K562 (cell line): ENCODE measurements at regions not wholly inside any gene's neighbourhood (a gene's known extent, or its start where the extent isn't known, plus 50 kb on each side); places are given as distances from the start of the nearest gene placed in this dataset.

ENCODE experiments used
- ATAC-seq: fragments of 200-7000 bp; cut with Tn5 transposase; 3 replicates; pipeline ENCODE4 v1.9.1; 2020; ENCODE audit warnings: moderate library complexity
- BruUV-seq: library from RNA; stranded (reverse); fragments of 400-500 nt; replicated peaks from 2 replicates; lab custom pipeline; 2021; lab: Mats Ljungman, UMichigan
- CTCF ChIA-PET: fragments of 300-600 bp; formaldehyde crosslinking; extraction: SDS; loops from one replicate; lab custom pipeline; 2021; ENCODE audit warnings: low intra/inter-chr PET ratio; lab: Yijun Ruan, JAX
- POLR2A ChIA-PET: fragments of 300-600, 350-650 bp; sonication (Branson Sonifier 250); formaldehyde crosslinking; extraction: SDS; loops from one replicate; lab custom pipeline; 2021; ENCODE audit warnings: antibody characterized with exemption, inconsistent platforms; lab: Yijun Ruan, JAX
- DNase-seq, 4 experiments: peaks; one replicate each; pipeline versions ENCODE4 v3.0.0 to v3.0.0-alpha.2; 2011 to 2018; ENCODE audit warnings: low spot score in 3 of 4, mixed read lengths in 3 of 4; ENCODE audit errors: extremely low read depth in 1 of 4
- FAIRE-seq: peaks from 2 replicates; lab custom pipeline; 2011; peaks lifted over from hg19 to GRCh38; lab: Jason Lieb, UNC
- H2AFZ ChIP-seq: 2 replicates; pipeline ENCODE4 v1.6.0; 2011; ENCODE audit warnings: low read depth, low read length, control low read depth, inconsistent platforms
- H3K27ac ChIP-seq: fragments of 200-600 bp; 3 replicates; pipeline ENCODE4 v1.8.0; 2011; ENCODE audit warnings: low read depth, mild to moderate bottlenecking, control low read depth, inconsistent platforms, low read length, moderate library complexity, mixed read lengths; ENCODE audit errors: extremely low read depth
- H3K27me3 ChIP-seq, 2 experiments: fragments of 300-600 bp in 1 of 2; 2 replicates in 1 of 2; 3 replicates in 1 of 2; pipeline versions ENCODE4 v1.6.0 to v1.8.0; 2011; ENCODE audit warnings: inconsistent platforms in 2 of 2, low read length in 2 of 2, mild to moderate bottlenecking in 1 of 2, mixed read lengths in 1 of 2, moderate library complexity in 1 of 2; ENCODE audit not compliant: control insufficient read depth in 2 of 2, insufficient read depth in 2 of 2
- H3K36me3 ChIP-seq: fragments of 300-600 bp; 3 replicates; pipeline ENCODE4 v1.8.0; 2011; ENCODE audit warnings: mild to moderate bottlenecking, low read length, inconsistent platforms; ENCODE audit not compliant: control insufficient read depth, insufficient read depth
- H3K4me1 ChIP-seq, 2 experiments: fragments of 200-600 bp in 1 of 2; replicated peaks in 1 of 2; 2 replicates in 1 of 2; 3 replicates in 1 of 2; pipeline versions ENCODE4 v1.5.1 to v1.8.0; 2011; ENCODE audit warnings: inconsistent platforms in 2 of 2, low read length in 2 of 2, mild to moderate bottlenecking in 1 of 2, mixed read lengths in 1 of 2, moderate library complexity in 1 of 2; ENCODE audit not compliant: control insufficient read depth in 2 of 2, insufficient read depth in 2 of 2
- H3K4me2 ChIP-seq: 2 replicates; pipeline ENCODE4 v1.6.1; 2011; ENCODE audit warnings: low read length, control low read depth, inconsistent platforms, mixed read lengths; ENCODE audit not compliant: insufficient read depth
- H3K4me3 ChIP-seq: fragments of 200-600 bp; sonication (generic), shearing (Covaris generic); 2 replicates; pipeline ENCODE4 v1.5.1; 2016; ENCODE audit warnings: control low read depth, inconsistent platforms
- H3K79me2 ChIP-seq: fragments of 200-600 bp; 3 replicates; pipeline ENCODE4 v1.8.0; 2011; ENCODE audit warnings: low read length, inconsistent platforms; ENCODE audit not compliant: control insufficient read depth, insufficient read depth
- H3K9ac ChIP-seq, 2 experiments: 2 replicates each; pipeline versions ENCODE4 v1.6.0 to v1.6.1; 2011; ENCODE audit warnings: low read depth in 2 of 2, low read length in 2 of 2, control low read depth in 1 of 2, inconsistent platforms in 1 of 2, mild to moderate bottlenecking in 1 of 2, mixed read lengths in 1 of 2; ENCODE audit not compliant: insufficient read depth in 1 of 2
- H3K9me1 ChIP-seq: one replicate; pipeline ENCODE4 v1.6.0; 2011; ENCODE audit warnings: inconsistent platforms, mild to moderate bottlenecking, low read length, moderate library complexity; ENCODE audit not compliant: control insufficient read depth, insufficient read depth
- H3K9me3 ChIP-seq: replicated peaks from 2 replicates; pipeline ENCODE4 v1.5.1; 2011; ENCODE audit warnings: low read depth, low read length, inconsistent platforms; ENCODE audit not compliant: control insufficient read depth, insufficient read depth
- H4K20me1 ChIP-seq: replicated peaks from 2 replicates; pipeline ENCODE4 v1.6.1; 2011; ENCODE audit warnings: low read length, inconsistent platforms, mixed read lengths; ENCODE audit not compliant: control insufficient read depth, insufficient read depth
- GTF2F1 ChIP-seq: IDR thresholded peaks from 2 replicates; pipeline ENCODE4 v1.6.1; 2011; ENCODE audit warnings: low read depth, low read length, improper control_type of control experiment
- HNRNPH1 ChIP-seq: fragments of 200-400 bp; formaldehyde crosslinking; optimal IDR thresholded peaks from 2 replicates; pipeline ENCODE3; 2017; ENCODE audit warnings: low read depth, mild to moderate bottlenecking, low read length, moderate library complexity
- JUND ChIP-seq, 2 experiments: IDR thresholded peaks; 2 replicates in 1 of 2; 3 replicates in 1 of 2; pipeline ENCODE4 v1.6.1; 2011; ENCODE audit warnings: borderline replicate concordance in 2 of 2, low read depth in 2 of 2, low read length in 2 of 2, improper control_type of control experiment in 1 of 2, missing biosample characterization in 1 of 2, missing genetic modification characterization in 1 of 2, missing genetic modification reagents in 1 of 2
- MTF1 ChIP-seq: fragments of 250-450 bp; sonication (Bioruptor Pico); IDR thresholded peaks from 2 replicates; pipeline ENCODE4 v1.9.0; 2021; ENCODE audit warnings: moderate library complexity, mild to moderate bottlenecking, inconsistent platforms, borderline replicate concordance
- PCBP2 ChIP-seq: fragments of 200-400 bp; formaldehyde crosslinking; IDR thresholded peaks from 2 replicates; pipeline ENCODE4 v1.6.1; 2018; ENCODE audit warnings: low read length, low read depth, mild to moderate bottlenecking, moderate library complexity; ENCODE audit not compliant: poor library complexity, severe bottlenecking
- PHB ChIP-seq: fragments of 250-450 bp; sonication (Bioruptor Pico); IDR thresholded peaks from 2 replicates; pipeline ENCODE4 v1.5.0; 2021
- PHF21A ChIP-seq: fragments of 450-650 bp; IDR thresholded peaks from 2 replicates; pipeline ENCODE4 v1.6.1; 2017; ENCODE audit warnings: low read depth, borderline replicate concordance
- REST ChIP-seq, 2 experiments: fragments of 450-650 bp; formaldehyde crosslinking in 1 of 2; IDR thresholded peaks; 2 replicates each; pipeline versions ENCODE4 v1.4.0 to v1.6.1; 2014 to 2020; ENCODE audit warnings: mild to moderate bottlenecking in 2 of 2, borderline replicate concordance in 1 of 2, low read depth in 1 of 2
- RFX5 ChIP-seq: IDR thresholded peaks from 2 replicates; pipeline ENCODE4 v1.6.1; 2011; ENCODE audit warnings: low read depth, mild to moderate bottlenecking, improper control_type of control experiment, low read length
- TRIM25 ChIP-seq: fragments of 450-650 bp; IDR thresholded peaks from 2 replicates; pipeline ENCODE4 v1.7.0; 2016; ENCODE audit warnings: borderline replicate concordance
- ZNF184 ChIP-seq: sonication (generic); formaldehyde crosslinking; IDR thresholded peaks from 2 replicates; pipeline ENCODE4 v1.5.0; 2020; ENCODE audit warnings: missing genetic modification reagents
- WGBS: fragments of 100-300 bp; shearing (Covaris generic); methylation state at CpG from one replicate; pipeline ENCODE4 v1.1.6; 2016; ENCODE audit warnings: low coverage, mixed read lengths; ENCODE audit not compliant: insufficient coverage; ENCODE audit errors: missing lambda C conversion rate; 5-methylcytosine and 5-hydroxymethylcytosine counted together
- in situ Hi-C: fragments of 300-500 bp; cut with MboI; formaldehyde crosslinking; loops from 4 replicates; pipeline ENCODE4 v1.15.0; 2018; ENCODE audit warnings: inconsistent platforms, mixed read lengths
- intact Hi-C: fragments of 100-400 bp; cut with micrococcal nuclease; formaldehyde crosslinking; loops from 2 replicates; pipeline ENCODE4 v1.14.2; 2022
- TF ChIP-seq, protein P1 (sequence below): sonication (generic); formaldehyde crosslinking; IDR thresholded peaks from 2 replicates; pipeline ENCODE4 v1.8.1; 2022; ENCODE audit warnings: missing genetic modification reagents

DNA sequence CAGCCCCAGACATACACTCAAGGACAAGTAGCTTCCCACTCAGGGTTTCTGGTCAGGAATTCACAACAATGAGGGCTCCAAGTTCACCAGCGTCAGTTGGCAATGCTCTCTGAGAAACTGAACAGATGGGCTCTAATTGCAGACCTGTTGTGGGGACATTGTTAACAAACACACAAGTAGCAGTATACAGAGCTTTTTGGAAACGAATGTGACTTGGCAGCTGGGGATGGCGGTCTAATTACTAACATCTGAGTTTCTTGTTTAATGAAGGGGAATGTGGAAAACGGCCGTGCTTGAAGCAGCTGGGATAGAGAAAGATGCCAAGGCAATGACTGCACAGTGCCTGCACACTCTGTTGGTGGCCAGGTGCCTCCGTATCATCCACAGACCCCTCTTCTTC, 316.1 kb upstream of the IRX3 start:
- BruUV-seq: no TSS peak
- no peaks in the 10 kb centered on the region for H3K9me1 ChIP-seq
- H3K27ac ChIP-seq: no peak overlapping the region
- no peak overlapping the region for H3K9ac ChIP-seq
- intact Hi-C loops: no loop called here
- H3K4me2 ChIP-seq: no peak overlapping the region
- no peaks in the 10 kb centered on the region for H3K27me3 ChIP-seq
- no peaks in the 10 kb centered on the region for H3K9me3 ChIP-seq
- no peaks in the 10 kb centered on the region for H4K20me1 ChIP-seq
- H3K4me3 ChIP-seq: no peak overlapping the region
- H3K4me1 ChIP-seq: no peaks in the 10 kb centered on the region
- ChIA-PET CTCF (no interaction called here), POLR2A (no interaction called here)
- no peaks in the 10 kb centered on the region for H3K79me2 ChIP-seq
- ATAC-seq (no peak), FAIRE-seq (no peak), DNase-seq (no peak)
- in situ Hi-C loops: no loop called here
- H3K36me3 ChIP-seq: no peaks in the 10 kb centered on the region
- 4% methylated on average over 6 of the region's 6 CpGs for WGBS
- no peak overlapping the region for H2AFZ ChIP-seq
- TF ChIP-seq JUND (IDR thresholded peaks at IDR 0.05; ENCODE audit: borderline replicate concordance, low read depth, low read length): no peak
- TF ChIP-seq JUND (tag; IDR thresholded peaks at IDR 0.05; ENCODE audit: borderline replicate concordance, low read depth, low read length): no peak
- TF ChIP-seq PCBP2: no peak
- no peak for TF ChIP-seq PHF21A
- no peak for TF ChIP-seq GTF2F1
- TF ChIP-seq MTF1 (CRISPR knock-in tag): no peak
- no peak for TF ChIP-seq PHB (CRISPR knock-in tag)
- TF ChIP-seq ZNF184: no peak
- TF ChIP-seq TRIM25: no peak
- TF ChIP-seq HNRNPH1: no peak
- no peak for TF ChIP-seq REST (IDR thresholded peaks at IDR 0.05; ENCODE audit: borderline replicate concordance)
- TF ChIP-seq REST (CRISPR knock-in tag; IDR thresholded peaks at IDR 0.05; ENCODE audit: low read depth): no peak
- TF ChIP-seq, protein P1, sequence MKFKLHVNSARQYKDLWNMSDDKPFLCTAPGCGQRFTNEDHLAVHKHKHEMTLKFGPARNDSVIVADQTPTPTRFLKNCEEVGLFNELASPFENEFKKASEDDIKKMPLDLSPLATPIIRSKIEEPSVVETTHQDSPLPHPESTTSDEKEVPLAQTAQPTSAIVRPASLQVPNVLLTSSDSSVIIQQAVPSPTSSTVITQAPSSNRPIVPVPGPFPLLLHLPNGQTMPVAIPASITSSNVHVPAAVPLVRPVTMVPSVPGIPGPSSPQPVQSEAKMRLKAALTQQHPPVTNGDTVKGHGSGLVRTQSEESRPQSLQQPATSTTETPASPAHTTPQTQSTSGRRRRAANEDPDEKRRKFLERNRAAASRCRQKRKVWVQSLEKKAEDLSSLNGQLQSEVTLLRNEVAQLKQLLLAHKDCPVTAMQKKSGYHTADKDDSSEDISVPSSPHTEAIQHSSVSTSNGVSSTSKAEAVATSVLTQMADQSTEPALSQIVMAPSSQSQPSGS (CRISPR knock-in tag): no peak
- TF ChIP-seq RFX5: no peak
